ENCODE measurements at regions not wholly inside any gene's neighbourhood (a gene's known extent, or its start where the extent isn't known, plus 50 kb on each side); places are given as distances from the start of the nearest gene placed in this dataset.
"Not testable (repeated sequence)": the region's sequence is repeated elsewhere in the genome, so short reads cannot be mapped to it uniquely, and the experiment has no call there.

DNA sequence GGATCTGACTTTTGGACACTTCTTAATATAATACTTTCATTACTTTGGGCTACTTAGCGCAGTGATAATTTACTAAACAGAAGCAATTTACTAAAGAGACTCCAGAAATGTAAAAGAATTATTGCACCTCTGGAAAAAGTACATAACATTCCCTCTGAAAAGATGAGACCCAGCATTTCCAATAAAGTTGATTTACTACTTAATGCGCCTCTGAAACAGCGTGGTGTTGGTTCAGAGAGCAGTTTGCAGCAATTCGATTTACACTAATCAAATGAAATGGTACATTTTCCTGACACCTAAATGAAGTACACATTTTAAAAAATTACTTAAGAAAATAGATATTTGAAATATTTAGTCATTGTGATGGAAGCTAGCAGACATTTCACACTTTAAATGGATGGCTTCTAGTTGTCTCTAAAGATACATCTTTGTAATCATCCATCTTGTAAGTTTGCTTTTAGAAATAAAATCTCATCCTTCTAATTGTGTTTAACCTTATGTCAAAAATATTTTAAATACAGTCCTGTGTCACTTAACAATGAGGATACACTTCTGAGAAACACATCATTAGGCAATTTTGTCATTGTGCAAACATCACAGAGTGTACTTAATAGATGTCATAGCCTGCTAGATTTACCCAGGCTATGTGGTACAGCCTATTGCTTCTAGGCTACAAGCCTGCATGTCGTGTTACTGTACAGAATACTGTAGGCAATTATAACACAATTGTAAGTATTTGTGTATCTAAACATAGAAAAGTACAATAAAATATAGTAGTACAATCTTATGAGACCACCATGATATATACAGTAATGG lies 284.6 kb upstream of the UBE2E3 start:
- no peak for DNase-seq (ENCODE audit: low spot score)

DNA sequence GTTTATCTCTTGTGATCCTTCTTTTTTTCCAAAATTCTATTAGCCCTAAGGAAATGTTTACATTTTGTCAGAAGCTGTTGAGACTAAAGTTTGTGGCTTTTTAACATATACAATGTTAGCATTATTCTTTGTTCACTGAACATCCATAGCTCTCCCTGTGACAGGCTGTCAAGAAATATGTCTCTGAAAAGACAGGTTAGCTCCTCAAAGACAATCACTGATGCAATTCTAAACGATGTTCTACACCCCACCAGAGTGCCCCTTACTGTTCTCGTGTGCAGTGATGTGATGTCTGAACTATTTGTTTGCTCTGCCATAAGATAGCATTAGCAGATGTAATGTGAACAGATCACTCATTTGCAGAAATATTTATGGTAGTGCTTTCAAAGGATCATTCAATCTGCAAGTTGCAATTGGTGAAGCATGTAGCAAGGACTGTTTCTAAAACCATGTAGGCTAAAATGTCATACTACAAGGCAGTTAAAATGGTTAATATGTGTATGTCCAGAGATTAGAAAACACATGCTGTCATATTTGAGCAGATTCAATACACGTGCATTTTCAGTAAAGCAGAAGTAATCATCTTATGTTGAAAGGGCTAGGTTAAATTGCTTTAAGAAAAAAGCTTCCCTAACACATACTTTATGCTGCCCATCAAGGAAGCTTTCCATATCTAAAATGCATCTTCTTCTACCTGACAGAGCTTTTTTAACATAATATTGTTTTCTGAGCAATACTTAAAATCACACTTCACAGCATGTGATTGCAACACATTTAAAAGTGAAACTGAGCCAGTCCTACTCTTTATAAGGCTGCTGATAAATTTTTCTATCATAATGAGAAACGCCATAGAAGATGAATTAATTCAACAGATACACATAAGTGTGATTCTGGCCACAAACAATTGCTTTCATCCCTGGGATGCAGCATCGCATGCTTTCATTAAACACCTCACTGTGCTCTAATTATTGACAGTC lies 285.7 kb upstream of the UBE2E3 start:
- no peak for DNase-seq (ENCODE audit: low spot score)

DNA sequence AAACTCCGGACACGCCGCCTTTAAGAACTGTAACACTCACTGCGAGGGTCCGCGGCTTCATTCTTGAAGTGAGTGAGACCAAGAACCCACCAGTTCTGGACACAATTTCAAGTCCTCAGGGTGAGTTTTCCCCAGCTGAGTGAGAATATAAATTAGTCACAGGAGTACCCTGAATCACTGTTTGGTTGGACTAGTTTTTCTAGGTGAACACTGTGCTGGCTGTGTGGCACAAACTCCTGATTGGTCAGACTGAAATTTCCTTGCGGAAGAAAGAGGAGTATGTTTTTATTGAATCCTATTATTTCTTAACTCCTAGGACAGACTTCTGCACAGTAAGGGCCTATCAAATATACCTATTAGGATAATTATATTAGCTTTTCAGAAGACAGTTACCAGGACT lies 288.1 kb upstream of the UBE2E3 start:
- no peak for DNase-seq (ENCODE audit: low spot score)

DNA sequence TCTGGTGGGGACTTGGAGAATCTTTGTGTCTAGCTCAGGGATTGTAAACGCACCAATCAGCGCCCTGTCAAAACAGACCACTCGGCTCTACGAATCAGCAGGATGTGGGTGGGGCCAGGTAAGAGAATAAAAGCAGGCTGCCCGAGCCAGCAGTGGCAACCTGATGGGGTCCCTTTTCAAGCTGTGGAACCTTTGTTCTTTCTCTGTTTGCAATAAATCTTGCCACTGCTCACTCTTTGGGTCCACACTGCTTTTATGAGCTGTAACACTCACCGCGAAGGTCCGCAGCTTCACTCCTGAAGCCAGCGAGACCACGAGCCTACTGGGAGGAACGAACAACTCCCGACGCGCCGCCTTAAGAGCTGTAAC lies 288.6 kb upstream of the UBE2E3 start:
- DNase-seq (ENCODE audit: low spot score), result not testable (repeated sequence)

DNA sequence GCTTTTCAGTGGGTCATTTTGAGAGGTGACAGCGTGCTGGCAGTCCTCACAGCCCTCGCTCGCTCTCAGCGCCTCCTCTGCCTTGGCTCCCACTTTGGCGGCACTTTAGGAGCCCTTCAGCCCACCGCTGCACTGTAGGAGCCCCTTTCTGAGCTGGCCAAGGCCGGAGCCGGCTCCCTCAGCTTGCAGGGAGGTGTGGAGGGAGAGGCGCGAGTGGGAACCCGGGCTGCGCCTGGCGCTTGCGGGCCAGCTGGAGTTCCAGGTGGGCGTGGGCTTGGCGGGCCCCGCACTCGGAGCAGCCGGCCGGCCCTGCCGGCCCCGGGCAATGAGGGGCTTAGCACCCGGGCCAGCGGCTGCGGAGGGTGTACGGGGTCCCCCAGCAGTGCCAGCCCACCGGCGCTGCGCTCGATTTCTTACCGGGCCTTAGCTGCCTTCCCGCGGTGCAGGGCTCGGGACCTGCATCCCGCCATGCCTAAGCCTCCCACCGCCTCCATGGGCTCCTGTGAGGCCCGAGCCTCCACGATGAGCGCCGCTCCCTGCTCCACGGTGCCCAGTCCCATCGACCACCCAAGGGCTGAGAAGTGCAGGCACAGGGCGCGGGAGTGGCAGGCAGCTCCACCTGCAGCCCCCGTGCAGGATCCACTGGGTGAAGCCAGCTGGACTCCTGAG lies 289.1 kb upstream of the UBE2E3 start:
- not testable (repeated sequence) for DNase-seq (ENCODE audit: low spot score)

DNA sequence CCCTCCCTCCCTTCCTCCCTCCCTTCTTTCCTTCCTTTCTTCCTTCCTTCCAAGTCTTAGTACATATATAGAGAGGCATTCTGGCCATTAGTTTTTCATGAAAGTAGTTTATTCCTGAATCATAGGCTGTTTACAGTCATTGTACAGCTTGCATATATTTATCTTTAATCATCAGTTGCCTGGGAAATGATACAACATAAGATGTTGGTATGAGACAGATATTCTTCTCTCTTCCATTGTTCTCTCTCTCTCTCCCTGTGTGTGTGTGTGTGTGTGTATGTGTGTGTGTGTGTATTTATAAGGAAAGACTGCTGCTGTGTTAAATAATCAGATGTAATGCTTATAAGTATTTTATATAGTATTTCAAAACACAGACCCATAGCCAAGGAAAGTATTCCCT lies 289.8 kb upstream of the UBE2E3 start:
- DNase-seq (ENCODE audit: low spot score), result no peak

DNA sequence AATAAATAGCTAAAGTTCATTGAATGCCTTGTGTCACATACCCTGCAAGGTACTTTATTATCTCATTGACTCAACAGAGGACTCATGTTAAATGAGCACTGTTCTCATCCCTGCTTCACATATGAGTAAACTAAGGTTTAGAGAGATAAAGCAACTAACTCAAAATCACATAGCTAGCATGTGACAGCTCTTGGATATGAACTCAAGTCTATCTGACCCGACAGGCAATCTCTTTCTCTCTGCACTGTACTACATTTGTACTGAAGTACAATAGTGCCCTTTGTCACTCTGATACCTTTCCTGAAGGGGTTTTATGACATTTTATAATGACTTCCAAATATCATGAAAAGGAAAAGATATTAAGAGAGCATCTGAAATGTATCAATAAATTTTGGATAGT lies 297.5 kb upstream of the UBE2E3 start:
- no peak for DNase-seq (ENCODE audit: low spot score)

DNA sequence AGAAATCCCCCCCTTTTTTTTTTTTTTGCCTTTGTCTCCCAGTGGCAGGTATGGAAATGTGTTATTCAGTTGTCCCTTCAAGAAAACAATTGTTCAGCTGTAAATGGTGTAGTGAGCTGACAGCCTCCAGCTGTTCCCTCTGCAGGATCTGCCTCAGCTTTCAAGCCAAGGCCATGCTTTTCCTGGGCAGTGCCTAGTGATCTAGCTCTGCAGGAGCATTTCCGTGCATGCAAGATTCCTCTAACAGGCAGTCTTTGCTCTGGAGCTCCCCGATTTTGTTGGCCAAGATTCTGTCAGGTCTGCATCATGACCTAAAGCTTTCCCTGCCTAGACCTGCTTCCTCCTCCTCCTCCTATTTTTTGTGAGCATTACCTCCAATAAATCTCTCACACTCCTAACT lies 300.7 kb upstream of the UBE2E3 start:
- DNase-seq (ENCODE audit: low spot score), result no peak

DNA sequence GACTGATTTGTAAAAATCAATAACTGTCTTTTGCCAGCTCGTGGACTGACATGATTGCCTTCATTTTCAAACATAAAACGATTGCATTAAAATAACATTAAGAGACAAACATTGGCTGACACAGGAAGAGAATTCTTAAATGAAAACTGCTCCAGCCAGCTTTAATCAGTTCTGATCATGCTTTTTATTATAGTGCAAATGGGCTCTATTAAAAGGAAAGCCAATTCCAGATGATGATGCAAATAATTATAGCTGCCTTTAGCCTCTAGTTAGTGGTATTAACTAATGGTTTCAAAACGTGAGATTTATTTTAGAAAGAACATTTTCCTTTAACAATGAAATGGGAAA lies 301.8 kb upstream of the UBE2E3 start:
- no peak for DNase-seq (ENCODE audit: low spot score)

DNA sequence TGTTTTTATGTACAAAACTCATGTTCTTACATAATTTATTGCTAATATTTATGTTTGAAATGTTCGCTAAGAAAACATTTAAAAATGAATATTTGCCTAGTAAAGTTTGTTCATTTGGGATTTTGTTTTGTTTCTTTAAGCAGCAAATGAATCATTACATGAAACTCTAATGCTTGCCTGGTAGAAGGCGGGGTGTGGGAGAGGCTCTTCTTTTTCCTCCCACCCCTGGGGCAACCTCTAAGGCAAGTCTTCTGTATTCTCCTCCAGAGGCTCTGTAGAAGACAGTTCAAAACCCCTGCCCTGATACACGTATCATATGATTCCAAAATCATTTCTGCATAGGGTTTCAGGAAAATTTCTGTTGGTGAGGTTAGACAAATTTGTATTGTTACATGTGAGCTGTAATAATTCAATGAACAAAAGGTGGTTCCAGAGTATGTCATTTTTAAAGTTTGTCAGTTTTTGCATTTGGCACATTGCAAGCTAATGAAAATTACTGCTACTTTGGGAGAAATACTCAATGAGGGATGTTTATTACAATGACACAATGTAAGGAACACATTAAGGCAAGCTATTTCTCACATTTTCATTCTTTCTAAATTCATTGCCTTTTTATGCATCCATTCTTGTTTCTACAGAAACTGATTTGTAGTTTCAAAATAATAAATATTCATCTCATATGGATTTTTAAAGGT lies 302.3 kb upstream of the UBE2E3 start:
- no peak for DNase-seq (ENCODE audit: low spot score)

DNA sequence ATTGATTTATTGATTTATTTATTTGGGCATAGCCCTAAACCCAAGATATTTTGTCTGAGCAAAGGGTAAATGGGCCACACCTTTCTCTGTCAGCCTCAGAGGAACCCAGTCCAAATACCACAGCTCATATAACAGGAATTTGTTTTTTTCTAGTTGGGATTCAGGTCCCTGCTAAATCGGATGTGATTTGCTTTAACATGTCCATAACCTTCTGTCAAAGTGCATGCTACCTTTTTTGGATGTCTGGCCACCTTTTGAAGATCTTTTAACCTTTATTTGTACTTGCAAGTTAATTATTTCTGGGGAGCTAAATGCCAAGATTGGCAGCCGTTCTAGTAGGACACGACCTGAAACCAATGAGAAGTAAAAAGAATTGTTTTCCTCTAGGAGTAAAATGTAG lies 303.2 kb upstream of the UBE2E3 start:
- DNase-seq (ENCODE audit: low spot score), result no peak

DNA sequence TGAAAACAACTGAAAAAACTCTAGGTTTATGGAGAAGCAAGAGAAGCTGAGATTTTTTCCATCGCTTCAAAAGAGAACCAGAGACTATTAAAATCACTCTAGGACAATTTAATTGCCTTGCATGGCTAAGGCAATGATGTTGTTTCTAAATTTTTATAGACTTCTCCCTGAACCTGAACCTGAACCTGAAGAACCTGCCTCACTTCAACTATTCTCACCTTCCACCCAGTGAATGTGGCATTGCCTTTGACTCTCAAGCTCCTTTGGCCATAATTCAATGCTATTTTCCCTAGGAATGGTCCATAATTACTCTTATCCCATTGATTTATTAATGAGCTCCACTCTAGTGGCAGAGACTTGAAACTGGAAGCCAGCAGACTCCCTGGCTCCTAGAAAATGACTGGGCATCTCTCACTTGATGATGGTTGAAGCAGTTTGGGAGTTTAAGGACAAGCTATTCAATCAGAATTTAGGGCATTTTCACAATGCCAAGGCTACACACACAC lies 303.8 kb upstream of the UBE2E3 start:
- DNase-seq (ENCODE audit: low spot score), result no peak

DNA sequence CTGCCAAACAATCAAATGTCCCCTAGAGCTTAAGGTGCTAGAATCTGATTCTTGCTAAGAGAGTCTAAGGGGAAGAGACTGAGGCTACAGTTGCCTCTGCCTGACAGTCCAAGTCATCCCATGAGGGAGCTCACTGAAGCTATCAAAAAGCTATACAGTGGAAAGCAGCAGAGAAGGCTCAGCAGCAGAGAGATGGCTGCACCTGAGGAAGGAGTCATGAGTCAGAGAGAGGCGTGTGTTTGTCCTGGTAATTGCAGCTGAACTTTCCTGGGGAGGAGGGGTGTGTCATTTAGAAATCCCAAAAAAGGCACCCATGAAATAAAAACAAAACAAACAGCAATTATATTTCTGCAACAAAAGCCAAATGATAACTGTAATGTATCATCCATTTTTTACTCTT lies 305.2 kb upstream of the UBE2E3 start:
- DNase-seq (ENCODE audit: low spot score), result no peak

DNA sequence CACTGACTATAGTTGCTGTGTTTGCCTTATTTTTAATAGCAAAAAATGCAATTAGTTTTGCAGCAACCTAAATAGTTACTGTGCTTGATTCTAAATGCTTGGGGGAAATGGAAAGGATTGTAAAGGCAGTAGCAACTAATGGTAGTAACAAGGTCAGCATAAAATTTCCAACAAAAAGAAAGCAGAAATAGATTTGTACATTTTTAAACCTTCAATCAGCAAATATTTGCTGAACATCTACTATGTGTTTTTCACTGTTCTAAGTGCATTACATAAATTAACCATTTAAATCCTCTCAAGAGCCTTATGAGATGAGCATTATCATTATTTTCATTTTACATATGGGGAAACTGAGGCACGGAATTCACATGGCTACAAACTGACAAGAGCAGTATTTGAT lies 308.0 kb upstream of the UBE2E3 start:
- DNase-seq (ENCODE audit: low spot score), result no peak

DNA sequence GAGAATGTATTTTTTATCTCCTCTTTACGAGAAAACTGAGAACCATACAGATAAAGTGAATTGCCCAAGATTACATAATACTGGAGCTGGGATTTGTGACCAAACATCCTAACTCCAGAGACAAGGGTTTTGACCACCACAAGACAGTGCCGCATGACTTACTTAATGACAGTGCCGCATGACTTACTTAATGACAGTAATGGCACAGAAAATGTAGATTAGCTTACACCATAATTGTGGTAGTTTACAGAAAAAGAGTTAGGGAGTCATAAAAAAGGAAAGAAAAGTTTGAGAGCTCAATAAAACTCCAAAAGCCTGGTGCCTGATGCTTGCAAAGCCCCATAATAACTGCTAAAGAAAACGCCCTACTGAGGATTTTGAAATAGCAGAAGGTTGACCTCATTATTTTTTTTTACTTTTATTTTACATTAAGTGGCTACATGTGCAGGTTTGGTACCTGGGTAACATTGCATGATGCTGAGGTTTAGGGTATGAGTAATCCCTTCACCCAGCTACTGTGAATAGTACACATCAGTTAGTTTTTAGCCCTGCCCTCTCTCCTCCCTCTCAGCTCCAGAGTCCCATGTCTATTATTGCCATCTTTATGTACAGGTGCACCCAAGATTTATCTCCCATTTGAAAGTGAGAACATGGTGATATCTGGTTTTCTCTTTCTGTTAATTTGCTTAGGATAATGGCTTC lies 310.0 kb upstream of the UBE2E3 start:
- DNase-seq (ENCODE audit: low spot score), result no peak

DNA sequence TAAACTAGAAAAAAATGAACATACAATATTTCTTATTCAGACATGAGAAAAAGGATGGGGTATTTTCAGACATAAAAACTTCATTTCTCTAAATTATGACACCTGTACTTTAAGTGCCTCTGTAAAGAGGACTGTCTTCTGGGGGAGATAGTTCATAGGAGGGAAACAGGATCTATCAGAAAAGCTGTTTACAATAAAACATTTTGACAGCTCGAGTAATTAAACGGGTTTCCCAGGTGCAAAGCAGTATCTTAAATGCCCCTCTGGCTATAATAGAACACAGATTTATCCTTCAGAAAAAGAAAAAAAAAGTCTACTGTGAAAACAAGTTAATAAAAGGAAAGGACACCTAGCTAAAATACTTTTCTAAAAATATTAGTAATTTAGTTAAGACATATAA lies 311.4 kb upstream of the UBE2E3 start:
- DNase-seq (ENCODE audit: low spot score), result no peak

DNA sequence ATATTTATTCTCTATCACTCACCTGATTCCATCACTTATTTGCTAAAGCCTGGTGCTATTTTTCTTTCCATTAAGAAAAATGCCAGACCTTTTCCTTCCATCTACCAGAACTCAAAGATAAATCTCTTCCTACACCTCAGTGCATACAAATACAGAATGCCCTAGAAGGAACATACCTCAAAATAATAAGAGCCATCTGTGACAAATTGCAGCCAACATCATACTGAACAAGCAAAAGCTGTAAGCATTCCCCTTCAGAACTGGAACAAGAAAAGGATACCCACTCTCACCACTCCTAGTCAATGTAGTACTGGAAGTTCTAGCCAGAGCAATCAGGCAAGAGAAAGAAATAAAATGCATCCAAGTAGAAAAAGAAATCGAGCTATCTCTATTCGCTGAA lies 315.9 kb upstream of the UBE2E3 start:
- no peak for DNase-seq (ENCODE audit: low spot score)

DNA sequence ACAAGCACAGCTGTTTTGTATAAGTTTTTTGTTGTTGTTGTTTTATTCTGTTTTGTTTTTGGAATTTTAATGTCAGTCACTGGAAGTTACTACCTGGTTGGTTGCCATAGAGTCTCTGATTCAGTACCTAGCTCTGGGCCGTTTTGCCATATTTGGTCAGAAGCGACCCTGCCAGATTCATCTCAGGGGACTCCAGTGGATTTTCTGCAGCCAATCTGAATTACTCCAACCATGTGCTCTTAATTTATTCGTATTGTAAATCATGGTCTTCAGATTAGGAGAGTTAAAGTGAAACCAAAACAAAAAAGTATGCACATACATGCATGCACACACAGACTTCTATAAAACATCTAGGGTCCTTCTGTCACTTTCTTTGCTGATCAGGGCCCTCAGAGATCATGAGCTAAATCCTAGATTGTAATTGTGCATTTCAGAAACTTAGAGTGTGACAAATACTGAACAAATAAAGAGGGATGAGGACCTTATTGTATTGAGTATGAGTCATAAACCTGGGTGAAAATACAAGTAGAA lies 317.4 kb upstream of the UBE2E3 start:
- DNase-seq (ENCODE audit: low spot score), result no peak

DNA sequence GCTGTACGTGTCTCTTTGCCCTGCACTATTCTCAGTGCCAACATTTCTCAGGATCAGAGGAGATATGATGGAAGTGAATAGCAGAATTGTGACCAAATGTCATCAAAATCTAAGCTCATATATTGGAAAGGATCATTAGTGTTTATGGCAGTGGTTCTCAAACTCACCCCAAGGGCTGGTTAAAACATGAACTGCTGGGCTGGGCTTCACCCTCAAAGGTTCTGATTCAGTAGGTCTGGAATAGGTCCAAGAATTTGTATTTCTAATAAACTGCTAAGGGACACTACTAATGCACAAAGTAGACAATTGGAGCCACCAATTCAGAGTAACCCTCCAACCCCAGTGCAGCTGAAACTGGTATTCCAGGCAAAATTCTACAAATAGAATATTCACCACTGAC lies 317.9 kb upstream of the UBE2E3 start:
- no peak for DNase-seq (ENCODE audit: low spot score)

DNA sequence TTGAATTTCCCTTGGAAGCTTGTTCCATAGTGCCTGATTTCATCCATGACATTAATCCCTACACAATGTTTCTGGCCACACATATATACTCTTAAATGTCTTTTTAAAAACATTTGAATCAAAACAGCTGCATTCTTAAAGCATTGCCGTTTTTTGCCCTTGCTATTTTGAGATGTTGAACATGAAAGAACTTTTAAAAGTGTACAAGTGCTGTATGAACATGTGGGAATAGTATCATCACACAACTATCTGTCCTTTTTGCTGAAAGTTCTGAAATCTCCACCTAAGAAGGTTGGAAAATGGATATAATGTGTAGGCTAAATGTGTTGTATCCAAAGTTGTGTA lies 318.7 kb upstream of the UBE2E3 start:
- DNase-seq (ENCODE audit: low spot score), result no peak
